ENCODE measurements at regions not wholly inside any gene's neighbourhood (a gene's known extent, or its start where the extent isn't known, plus 50 kb on each side); places are given as distances from the start of the nearest gene placed in this dataset.

GRCh38 chr12:82174383-82174782 lies 183.8 kb downstream of the CCDC59 start:
- TF ChIP-seq CTCF (IDR thresholded peaks at IDR 0.05; ENCODE audit: insufficient read depth, low read depth, low read length): no peak
- TF ChIP-seq EZH2 (IDR thresholded peaks at IDR 0.05; ENCODE audit: insufficient read depth, low read length): no peak

All from astrocyte (in vitro differentiated cells and primary cell).